ENCODE measurements at regions not wholly inside any gene's neighbourhood (a gene's known extent, or its start where the extent isn't known, plus 50 kb on each side); places are given as distances from the start of the nearest gene placed in this dataset.

DNA sequence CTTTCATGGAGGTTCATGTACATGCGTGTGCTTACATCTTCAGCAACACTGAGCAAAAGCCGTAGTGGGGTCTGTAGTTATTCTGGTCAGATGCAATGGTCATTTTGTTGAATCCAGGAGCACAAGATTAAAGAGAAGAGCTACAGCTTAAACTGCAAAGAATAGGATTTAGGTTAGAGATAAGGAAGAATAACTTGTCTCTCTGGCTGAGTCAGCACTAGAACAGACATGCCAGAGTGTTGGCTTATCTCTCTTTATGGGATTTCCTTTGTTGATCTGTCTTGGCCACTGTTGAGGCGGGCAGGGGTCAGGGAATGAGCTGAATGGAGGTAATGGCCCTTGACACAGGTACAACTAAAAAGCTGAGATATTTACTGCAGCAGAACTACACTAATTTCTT lies 473.5 kb downstream of the CCSER2 start:
- DNase-seq = no peak

DNA sequence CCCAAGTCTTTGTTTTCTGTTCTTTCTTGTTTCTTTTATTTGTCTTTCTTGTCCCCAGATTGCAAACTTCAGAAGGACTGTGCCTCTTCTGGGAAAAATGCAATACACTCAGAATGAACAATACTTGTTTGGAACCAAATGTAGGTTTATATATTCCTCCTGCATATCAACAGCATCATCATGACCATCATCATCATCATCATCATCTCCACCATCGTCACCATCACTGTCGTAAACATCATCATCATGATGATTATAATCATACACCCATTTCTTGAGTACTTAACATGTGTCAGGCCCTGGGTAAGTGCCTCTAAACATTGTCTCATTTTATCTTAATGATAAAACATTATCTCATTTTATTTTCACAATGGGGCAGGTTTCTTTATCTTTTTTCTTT lies 476.8 kb downstream of the CCSER2 start:
- DNase-seq = no peak

DNA sequence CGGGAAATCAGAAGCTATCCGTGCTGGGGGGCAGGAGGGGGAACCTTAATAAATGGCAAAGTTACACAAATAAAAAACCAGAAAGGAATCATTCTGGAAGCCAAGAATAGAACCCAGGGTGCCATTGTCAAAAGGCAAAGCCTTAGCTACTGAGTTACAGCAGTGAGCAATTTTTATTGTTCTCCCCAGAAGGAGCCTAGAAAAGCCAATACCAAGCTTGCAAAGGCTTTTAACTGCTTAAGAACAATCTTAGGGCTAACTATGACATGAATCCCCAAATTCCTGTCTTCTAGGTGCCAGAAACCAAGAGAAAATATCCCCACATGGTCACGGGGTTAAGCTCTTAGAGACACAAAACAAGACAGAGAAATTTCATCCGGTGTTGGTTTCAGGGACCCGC lies 482.7 kb downstream of the CCSER2 start:
- DNase-seq = no peak

DNA sequence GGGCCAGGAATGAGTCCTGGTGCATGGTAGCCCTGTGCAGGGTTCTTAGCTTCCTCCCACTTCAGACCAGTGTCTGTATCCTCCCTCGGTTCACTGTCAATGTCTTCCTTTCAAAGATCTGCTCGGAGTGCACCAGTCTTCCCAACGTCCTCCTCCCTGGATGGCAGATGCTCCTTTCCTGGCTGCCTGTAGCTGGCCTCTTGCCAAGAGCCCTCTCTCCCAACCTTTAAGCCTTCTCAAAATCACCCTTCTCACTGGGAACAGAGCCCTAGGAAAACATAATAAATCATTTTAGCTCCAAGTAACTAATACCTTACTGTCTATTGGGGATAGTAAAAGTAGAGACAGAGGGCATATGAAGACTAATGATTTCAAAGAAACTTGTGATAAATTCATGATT lies 490.6 kb downstream of the CCSER2 start:
- DNase-seq = no peak

DNA sequence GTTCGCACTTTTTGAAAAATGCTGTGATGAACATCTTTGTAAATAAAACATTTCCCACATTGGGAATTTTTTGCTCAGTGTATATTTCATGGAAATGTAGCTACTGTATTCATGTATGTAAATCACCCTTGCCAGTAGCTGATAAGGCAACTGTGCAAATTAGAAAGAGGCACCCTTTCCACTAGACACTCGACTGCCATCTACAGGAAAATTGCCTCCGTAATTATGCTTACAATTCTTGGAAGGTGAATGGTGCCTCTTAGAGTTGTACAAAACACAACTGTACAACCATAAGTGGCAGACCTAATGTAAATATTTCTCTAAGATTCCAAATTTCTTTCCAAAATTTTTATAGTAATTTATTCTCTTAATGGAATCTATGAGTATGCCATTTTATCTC lies 491.7 kb downstream of the CCSER2 start:
- peak; percentile 5 for DNase-seq

DNA sequence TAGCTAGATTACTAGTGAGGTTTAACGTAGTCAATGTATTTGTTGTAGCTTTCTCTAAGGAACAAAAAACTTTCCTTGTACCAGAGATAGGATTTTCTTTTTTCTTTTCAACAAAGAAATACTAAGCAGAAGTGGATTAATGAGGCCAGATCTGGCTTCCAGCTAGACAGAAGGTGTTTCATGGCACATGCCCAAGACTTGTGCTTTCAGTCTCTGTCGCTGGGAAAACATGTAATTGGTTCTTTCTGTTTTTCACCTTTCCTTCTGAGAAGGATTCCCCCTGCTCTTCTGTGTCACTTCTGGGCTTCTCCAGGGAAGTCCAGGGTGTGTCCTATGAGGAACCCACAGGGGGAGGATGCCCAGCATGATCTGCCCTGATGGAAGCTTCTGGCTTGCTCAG lies 492.2 kb downstream of the CCSER2 start:
- no peak for DNase-seq

DNA sequence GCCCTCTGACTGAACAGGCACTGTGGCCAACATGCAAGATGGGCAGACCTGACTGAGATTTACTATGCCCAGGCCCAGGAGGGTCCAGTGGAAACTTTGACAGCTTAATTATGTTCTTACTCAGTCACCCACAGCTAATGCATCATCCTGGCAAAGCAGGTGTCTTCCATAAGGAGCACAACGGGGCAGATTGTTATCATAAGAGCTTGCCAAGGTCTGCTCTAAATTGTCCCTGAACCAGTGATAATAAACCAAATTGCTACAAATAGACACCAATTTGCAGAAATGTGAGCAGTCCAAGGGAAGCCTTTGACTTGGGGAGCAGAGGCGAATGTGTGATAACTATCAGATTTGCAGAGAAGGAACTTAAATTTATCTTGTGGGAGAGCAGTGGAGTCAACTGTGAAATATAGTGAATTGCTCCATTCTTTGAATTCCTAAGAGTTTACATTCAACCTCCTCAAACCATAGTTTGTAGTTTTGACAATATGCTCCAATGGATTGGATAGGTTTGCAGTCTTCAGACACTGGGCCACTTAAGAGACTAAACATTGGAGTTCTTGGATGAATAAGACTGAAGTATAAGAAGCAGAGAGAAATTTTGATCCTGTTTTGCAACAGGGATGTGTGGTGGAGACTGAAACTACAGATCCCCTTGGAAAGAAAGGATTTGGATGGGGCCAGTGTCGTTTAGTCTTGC lies 494.7 kb downstream of the CCSER2 start:
- DNase-seq = no peak

DNA sequence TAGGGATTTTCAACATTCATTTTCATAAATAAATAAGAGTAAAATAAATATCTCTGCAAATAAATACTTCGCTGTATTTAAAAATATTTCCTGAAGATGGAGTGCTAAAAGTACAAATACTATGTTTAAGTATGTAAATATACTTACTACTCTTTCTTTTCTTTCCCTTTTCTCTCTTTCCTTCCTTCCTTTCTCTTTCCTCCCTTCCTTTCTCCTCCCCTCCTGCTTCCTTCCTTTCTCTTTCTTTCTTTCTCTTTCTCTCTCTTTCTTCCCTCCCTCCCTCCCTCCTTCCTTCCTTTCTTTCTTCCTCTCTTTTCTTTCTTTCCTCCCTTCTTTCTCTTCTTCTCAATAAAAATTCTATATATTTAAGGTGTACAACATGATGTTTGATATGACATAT lies 496.1 kb downstream of the CCSER2 start:
- DNase-seq = no peak

DNA sequence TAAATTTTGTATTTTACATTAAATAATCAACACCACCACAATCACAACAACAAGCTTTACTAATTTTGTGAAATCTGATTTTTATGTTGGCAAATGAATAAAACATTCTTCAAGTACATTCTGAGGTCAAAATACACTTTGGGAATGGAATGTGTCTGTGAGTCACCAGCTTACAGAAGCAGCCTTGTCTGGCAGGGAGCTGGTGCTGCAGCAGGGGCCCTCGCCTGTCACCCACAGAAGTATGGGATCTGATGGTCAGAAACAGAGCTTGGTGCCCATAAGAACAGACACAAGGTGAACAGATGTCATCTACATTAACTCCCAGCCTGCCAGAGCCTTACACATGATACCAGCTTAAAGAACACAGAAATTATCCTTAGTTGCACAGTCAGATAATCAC lies 496.9 kb downstream of the CCSER2 start:
- DNase-seq = no peak

DNA sequence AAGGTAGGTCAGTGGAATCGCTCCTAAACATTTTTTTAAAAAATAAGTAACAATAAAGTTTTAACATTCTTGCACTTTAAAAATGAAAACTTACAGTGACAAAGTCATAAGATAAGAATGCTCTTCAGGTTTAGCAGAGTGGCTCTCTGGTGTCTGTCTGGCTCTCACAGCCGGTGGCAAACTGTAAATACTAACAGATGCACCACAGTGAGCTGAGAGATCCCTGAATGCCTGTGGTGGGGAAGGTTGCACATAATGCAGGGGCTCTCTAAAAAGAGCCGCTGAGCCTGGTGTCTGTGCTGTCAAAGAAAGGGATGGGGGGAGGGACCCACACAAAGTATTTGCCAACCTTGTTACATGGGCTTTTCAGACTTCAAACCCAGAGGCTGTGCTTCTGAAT lies 498.3 kb downstream of the CCSER2 start:
- DNase-seq = no peak

DNA sequence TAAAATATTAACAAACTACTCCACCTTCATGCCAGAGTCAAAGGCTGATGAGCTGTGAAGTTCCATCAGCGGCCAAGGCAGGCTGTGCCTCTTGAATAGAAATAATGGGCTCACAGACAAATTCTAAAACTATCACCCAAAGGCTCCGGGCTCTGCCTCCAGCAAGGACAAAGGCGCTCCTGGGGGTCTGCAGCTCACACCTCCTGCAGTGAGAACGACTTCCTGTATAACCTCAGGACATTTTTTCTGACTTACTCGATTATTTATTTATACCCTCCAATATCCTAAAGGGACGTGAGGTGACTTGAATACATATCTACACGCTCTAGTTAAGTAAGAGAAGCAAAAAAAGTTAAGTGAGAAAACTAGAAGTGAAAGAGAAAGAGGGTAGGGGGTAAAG lies 500.7 kb downstream of the CCSER2 start:
- DNase-seq = no peak

DNA sequence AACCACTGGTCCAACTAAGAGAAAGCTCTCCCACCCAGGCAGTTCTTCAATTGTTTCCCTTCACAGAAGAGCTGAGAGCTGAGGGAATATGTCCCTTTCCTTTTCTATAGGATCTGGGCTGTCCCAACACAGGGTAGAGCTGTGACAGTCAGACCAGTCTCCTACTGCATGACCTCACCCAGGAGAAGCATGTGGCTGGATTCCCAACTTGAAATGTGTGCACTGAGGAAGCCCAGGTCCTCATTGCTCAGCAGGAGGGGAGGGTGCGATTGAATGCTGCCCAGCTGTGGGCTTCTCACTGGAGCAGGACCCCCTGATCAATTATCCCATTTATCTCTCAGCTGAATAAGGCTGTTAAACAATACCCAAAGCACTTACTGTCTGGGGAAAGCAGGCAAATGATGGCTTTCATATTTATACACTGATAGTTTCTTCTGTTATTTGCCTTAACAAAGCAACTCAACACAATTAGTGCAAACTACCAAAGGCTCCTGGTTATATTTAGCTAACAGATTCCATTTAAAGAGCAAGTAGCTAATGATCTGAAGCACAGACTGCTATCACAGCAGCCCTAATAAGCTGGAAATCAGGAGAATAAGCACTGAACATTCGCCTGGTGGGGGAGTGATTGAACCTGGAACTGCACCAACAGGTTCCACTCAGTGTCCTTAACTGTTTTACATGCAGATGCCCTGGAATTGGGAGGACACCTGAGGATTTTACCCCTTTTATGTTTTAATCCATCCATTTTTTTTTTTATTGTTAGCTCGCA lies 508.8 kb downstream of the CCSER2 start:
- no peak for DNase-seq

DNA sequence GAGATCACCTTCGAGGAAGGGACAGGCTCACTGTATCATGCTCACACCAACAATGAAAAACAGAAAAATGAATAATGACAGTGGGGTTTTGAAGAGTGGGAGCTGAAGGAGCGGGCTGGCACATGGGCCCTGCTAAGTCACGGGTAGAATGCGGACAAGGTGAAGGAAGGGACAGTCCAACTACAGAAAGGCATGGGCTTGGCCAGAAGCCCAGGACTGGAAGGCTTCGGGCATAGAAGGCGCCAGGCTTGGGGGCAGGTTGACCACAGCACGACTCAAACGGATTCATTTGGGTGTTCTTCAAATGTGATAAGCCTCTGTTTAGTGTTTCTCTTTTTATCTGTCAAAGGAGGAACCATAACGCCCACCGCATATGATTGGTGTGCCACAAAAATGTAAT lies 509.5 kb downstream of the CCSER2 start:
- DNase-seq = no peak

DNA sequence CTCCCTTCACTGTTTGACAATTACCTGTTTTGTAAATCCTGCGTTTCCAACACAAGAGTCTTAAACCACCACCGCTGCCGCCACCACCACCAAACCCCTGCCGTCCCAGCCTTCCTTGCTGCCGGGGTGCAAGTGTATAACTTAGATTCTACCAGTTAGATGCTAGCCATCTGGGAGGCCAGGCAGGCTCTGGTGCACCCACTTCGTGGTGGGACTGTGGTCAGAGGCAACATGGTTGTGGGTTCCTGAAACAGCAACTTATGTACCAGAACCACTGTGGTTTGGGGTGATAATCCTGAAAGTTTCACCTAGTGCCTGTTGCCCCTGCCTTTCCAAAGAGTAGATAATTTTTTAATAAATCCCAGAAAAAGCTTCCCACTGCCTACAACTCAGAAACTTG lies 510.5 kb downstream of the CCSER2 start:
- no peak for DNase-seq

DNA sequence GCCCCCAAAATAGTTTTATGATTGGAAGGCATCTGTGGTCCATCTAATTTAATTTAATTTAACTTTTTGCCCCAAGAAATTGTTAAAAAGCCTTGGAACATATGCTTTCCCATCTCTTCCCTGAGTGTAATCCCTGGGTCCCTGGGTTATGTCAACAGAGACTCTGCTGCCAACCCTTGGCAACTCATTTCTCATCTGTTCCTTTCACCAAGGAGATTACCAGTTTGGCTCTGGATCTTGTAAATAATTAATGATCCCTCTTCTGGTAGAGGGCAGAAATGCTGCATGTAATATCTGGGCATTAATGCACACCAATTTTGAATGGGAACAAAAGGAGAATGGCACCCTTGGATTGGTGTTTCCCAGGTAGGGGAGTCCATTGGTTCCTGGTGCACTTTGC lies 514.2 kb downstream of the CCSER2 start:
- DNase-seq = no peak

DNA sequence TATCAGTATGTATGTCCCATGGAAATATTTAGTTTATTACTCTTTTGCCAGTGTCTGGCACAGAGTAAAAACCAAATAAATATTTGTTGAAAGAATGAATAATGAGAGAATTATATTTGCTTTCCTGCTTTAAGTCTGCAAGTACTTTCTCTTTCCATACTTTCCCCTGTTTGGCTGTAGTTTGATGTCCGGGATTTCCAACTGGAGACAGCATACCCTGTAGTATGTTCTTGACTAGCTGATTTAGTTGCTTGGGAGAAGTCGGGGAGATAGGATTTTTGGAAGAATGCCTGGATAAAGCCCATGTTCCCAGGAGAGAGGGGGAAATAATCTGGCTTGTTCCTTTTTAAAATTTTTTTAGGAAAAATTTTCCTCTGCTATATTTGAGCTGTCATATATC lies 516.1 kb downstream of the CCSER2 start:
- no peak for DNase-seq

DNA sequence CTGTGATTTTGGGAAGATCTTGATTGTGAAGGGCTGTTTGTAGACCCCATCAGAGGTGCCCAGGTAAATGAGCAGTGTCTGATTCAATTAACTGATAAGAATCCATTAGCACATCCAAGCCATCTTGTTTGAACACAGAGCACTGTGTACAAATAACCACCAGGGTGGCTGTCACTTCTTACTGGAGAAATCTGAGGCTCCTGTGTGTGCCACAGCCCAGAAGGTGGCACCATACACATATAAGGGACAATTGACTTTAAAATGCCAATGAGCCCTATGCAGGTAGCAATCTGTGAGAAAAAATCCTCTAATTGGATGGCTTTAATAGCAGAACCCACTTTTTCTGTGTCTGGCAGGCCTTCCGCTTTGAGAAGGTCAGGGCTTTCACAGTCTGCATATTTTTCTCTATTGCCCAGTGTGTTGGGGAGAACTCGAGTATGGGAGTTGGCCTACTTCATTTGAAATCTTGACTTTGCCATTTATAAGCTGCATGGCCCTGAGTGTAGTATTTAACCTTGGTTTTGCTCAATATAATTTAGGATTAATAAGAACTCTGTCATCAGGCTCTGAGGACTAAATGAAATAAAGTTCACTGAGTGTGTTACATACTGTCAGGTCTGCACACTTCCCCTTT lies 517.4 kb downstream of the CCSER2 start:
- DNase-seq = peak; percentile 12

DNA sequence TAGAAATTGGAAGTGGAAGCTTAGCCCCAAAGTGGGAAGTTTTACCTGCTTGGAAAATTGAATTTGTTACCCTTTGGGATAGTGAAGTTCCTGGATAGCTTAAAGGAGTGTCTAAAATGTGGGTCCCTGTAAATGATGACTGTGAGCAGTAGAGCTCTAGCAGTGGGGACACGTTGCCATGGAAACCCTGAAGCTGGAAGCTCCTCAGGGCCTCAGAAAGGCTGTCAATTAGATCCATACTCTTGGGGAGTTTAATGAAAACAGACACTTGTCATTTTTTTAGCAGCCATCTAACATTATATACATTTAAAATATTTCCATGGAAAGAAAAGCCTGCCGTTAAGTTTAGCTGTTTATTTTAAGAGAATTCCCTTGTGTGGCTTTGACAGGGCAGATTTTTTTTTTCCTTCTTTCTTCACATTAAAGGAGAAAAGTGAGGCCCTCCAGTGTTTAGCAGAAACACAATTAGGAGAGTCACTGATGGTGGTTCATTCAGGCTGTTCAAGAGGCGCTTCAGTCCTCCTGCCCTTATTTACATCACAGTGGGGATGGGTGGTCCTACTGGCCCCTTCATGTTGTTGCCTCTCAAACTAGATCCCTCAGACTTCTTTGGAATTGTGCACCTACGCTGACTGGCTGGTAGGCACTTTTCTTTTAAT lies 518.4 kb downstream of the CCSER2 start:
- no peak for DNase-seq

DNA sequence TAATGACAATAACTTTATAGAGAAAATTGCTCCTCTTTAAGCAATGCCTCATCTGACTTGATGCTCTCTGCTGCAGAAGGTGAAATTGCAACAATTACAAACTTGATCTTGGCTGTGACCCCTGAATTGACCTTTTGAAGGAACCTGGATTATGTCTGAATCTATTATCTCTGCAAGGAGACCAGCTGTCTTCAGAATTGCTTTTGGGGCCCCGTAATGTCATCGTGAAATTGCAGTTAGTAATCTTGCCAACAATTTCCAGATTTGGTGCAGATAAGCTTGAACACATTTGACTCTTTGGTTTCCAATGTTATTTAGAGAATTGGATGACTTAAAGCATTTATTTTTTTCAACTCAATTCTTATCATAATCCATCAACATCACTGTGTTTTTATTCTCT lies 520.6 kb downstream of the CCSER2 start:
- no peak for DNase-seq

DNA sequence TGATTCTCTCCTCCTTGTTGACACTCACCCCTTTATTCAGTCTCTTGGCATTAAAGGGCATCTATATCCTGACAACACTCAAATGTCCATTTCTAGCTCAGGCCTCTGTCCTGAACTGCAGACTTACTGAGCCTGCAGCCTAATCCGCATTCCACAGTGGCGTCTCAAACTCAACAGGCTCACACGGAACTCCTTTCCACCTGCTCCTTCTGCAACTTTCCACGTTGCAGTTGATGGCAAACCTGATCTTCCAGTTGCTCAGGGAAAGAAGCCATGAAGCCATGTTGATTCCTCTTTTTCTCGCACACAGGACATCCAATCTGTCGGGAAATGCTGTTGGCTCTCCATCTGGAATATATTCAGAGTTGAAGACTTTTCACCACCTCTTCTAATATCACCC lies 522.4 kb downstream of the CCSER2 start:
- DNase-seq = no peak

DNA sequence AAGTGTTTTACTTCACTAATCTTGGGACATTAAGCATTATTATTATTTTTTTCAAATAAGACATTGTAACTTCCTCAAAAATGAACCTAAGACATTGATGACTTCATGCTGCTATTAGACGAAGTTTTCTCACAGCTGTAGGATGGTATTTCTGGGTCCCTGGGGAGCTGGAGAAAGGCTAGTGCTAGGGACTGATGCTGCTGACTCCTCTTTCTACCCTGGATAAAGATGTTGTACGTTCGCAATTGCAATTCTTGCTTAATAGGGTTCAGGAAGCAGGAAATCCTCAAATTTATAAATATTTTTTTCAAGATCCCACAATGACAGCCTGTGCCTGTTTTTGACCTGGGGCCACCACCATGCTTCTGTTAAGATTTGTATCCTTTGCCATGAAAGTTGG lies 526.0 kb downstream of the CCSER2 start:
- DNase-seq = no peak

DNA sequence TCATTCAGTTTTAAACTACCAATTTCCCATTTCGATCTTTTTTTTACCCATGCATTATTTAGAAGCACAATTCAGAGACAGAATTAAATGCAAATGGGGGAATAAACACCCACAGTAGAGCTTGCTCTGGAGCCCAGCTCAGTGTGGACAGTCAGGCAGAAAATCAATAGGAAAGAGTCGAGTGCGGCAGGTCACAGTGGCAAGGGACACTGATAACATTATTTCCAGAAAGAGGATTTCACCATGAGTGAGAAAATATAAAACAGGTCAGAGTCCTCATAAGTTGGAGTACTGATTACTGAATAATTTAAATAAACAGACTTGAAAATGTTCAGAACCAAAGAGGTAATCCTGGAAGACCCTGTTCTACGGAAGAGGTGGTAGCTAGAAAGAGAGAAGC lies 532.5 kb downstream of the CCSER2 start:
- no peak for DNase-seq

DNA sequence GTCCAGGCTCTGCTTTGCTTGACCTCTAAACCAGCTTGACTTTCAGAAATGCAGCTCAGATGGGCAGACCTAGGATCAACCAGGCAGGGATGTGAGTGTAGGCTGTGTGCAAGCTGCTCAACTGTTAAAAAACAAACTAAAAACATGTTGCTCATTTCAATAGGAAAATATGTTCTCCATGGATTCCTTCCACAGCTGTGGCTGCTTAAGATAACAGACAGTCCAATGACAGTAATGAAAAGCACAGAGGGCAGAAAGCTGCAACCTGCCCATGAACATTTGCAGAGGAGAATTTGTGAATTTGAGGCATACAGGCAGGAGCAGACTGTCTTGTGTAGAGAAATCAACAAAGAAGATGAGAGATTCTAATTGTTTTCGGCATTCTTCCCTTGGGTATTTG lies 534.2 kb downstream of the CCSER2 start:
- DNase-seq = no peak

DNA sequence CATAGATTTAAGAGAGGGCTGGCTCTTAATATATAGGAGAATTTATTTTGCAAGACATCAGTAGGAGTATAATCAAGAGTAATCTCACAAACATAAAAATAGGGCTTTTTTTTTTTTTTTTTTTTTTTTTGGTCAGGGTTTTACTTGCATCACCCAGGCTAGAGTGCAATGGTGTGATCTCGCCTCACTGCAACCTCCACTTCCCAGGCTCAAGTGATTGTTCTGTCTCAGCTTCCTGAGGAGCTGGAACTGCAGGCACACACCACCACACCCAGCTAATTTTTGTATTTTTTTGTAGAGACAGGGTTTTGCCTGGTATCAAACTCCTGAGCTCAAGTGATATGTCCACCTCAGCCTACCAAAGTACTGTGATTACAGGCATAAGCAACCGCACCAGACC lies 535.3 kb downstream of the CCSER2 start:
- no peak for DNase-seq
